ENCODE measurements at regions not wholly inside any gene's neighbourhood (a gene's known extent, or its start where the extent isn't known, plus 50 kb on each side); places are given as distances from the start of the nearest gene placed in this dataset.

- no peaks in the 10 kb centered on the region for H3K36me3 ChIP-seq
- intact Hi-C loops (cut with DNase I): no loop called here
- ATAC-seq (peak; percentile 60), DNase-seq (peak; percentile 65)
- no peak overlapping the region for H3K4me3 ChIP-seq
- no peak overlapping the region for H3K27ac ChIP-seq
- no peaks in the 10 kb centered on the region for H3K4me1 ChIP-seq
- H3K27me3 ChIP-seq: no peaks in the 10 kb centered on the region
- no peak for TF ChIP-seq CTCF (IDR thresholded peaks at IDR 0.05)
- H3K9me3 ChIP-seq: no peaks in the 10 kb centered on the region
Observed at GRCh38 chr10:62744136-62744535, 60.4 kb upstream of the ADO start.

- Histone ChIP-seq H3K4me3 (no peak overlapping the region), H3K4me1 (no peaks in the 10 kb centered on the region), H3K27ac (no peak overlapping the region), H3K9me3 (no peaks in the 10 kb centered on the region), H3K36me3 (no peaks in the 10 kb centered on the region), H3K27me3 (no peaks in the 10 kb centered on the region)
- intact Hi-C loops (cut with DNase I): no loop called here
- no peak for ATAC-seq
- no peak for DNase-seq
- TF ChIP-seq CTCF (IDR thresholded peaks at IDR 0.05): no peak
Observed at GRCh38 chr10:62745581-62745980, 58.9 kb upstream of the ADO start.

- intact Hi-C loops (cut with DNase I): no loop called here
- no peak for TF ChIP-seq CTCF (IDR thresholded peaks at IDR 0.05)
- ATAC-seq (no peak), DNase-seq (no peak)
- H3K4me3 ChIP-seq: no peak overlapping the region
- H3K27ac ChIP-seq: no peak overlapping the region
- no peaks in the 10 kb centered on the region for H3K27me3 ChIP-seq
- no peaks in the 10 kb centered on the region for H3K9me3 ChIP-seq
- no peaks in the 10 kb centered on the region for H3K4me1 ChIP-seq
- no peaks in the 10 kb centered on the region for H3K36me3 ChIP-seq
Observed at GRCh38 chr10:62746951-62747729, 57.4 kb upstream of the ADO start.

GRCh38 chr10:62748386-62748785 is 56.1 kb upstream of the ADO start:
- H3K4me3 ChIP-seq: no peak overlapping the region
- H3K27me3 ChIP-seq: no peaks in the 10 kb centered on the region
- no peaks in the 10 kb centered on the region for H3K36me3 ChIP-seq
- no peak for DNase-seq
- no peak for TF ChIP-seq CTCF (IDR thresholded peaks at IDR 0.05)
- no peak for ATAC-seq
- intact Hi-C loops (cut with DNase I): no loop called here
- H3K4me1 ChIP-seq: no peaks in the 10 kb centered on the region
- no peak overlapping the region for H3K27ac ChIP-seq
- no peaks in the 10 kb centered on the region for H3K9me3 ChIP-seq

GRCh38 chr10:62749093-62749683 is 55.3 kb upstream of the ADO start:
- Histone ChIP-seq H3K27me3 (no peaks in the 10 kb centered on the region), H3K4me3 (no peak overlapping the region), H3K36me3 (no peaks in the 10 kb centered on the region), H3K27ac (no peak overlapping the region), H3K9me3 (no peaks in the 10 kb centered on the region), H3K4me1 (no peaks in the 10 kb centered on the region)
- TF ChIP-seq CTCF (IDR thresholded peaks at IDR 0.05): no peak
- intact Hi-C loops (cut with DNase I): no loop called here
- no peak for ATAC-seq
- DNase-seq: no peak
